CD4-positive, alpha-beta T cell (primary cell): ENCODE measurements at regions not wholly inside any gene's neighbourhood (a gene's known extent, or its start where the extent isn't known, plus 50 kb on each side); places are given as distances from the start of the nearest gene placed in this dataset.

Experiments
- ATAC-seq: fragments of 200-7000 bp; cut with Tn5 transposase; one replicate; pipeline ENCODE4 v1.10.0; 2022; ENCODE audit warnings: mild to moderate bottlenecking; ENCODE audit not compliant: poor library complexity
- CTCF ChIA-PET: fragments of 350-600 bp; sonication (Branson Sonifier 250); formaldehyde crosslinking; loops from one replicate; lab custom pipeline; 2021; ENCODE audit warnings: antibody characterized with exemption, inconsistent platforms; lab: Charles Lee
- POLR2A ChIA-PET: fragments of 350-600 bp; sonication (Branson Sonifier 250); formaldehyde crosslinking; loops from one replicate; lab custom pipeline; 2021; ENCODE audit warnings: antibody characterized with exemption, inconsistent platforms; lab: Charles Lee
- DNase-seq, 14 experiments: peaks; one replicate each; pipeline ENCODE4 v3.0.0-alpha.2; 2013 to 2020; ENCODE audit warnings: mixed read lengths in 2 of 14
- H3K27ac ChIP-seq, 2 donors: one replicate each; pipeline versions ENCODE4 v1.5.1 to v1.7.0; 2013; ENCODE audit warnings: low read length in 2 of 2, low read depth in 1 of 2, mild to moderate bottlenecking in 1 of 2
- H3K27me3 ChIP-seq, 2 experiments: 1 replicate in 1 of 2; 2 replicates in 1 of 2; pipeline versions ENCODE4 v1.6.1 to v1.7.0; 2013; ENCODE audit warnings: low read length in 2 of 2, control low read depth in 1 of 2, mild to moderate bottlenecking in 1 of 2, moderate library complexity in 1 of 2; ENCODE audit not compliant: insufficient read depth in 2 of 2, control insufficient read depth in 1 of 2
- H3K36me3 ChIP-seq: one replicate; pipeline ENCODE4 v1.6.1; 2013; ENCODE audit warnings: low read length, control low read depth; ENCODE audit not compliant: insufficient read depth
- H3K4me1 ChIP-seq: one replicate; pipeline ENCODE4 v1.6.1; 2013; ENCODE audit warnings: low read length, control low read depth; ENCODE audit not compliant: insufficient read depth
- H3K4me3 ChIP-seq: one replicate; pipeline ENCODE4 v1.5.1; 2013; ENCODE audit warnings: mild to moderate bottlenecking, low read length, moderate library complexity
- H3K9me3 ChIP-seq, 2 experiments: 1 replicate in 1 of 2; 2 replicates in 1 of 2; pipeline versions ENCODE4 v1.6.1 to v1.7.0; 2013; ENCODE audit warnings: low read length in 2 of 2, mild to moderate bottlenecking in 2 of 2, control low read depth in 1 of 2, moderate library complexity in 1 of 2; ENCODE audit not compliant: control insufficient read depth in 1 of 2, insufficient read depth in 1 of 2
- H3K27ac Mint-ChIP-seq: one replicate; pipeline ENCODE4 v1.8.0; 2020; ENCODE audit warnings: mixed read lengths
- H3K27me3 Mint-ChIP-seq: one replicate; pipeline ENCODE4 v1.8.0; 2021; ENCODE audit warnings: mixed read lengths
- H3K36me3 Mint-ChIP-seq: one replicate; pipeline ENCODE4 v1.8.0; 2021; ENCODE audit warnings: low read depth, mixed read lengths
- H3K4me1 Mint-ChIP-seq: one replicate; pipeline ENCODE4 v1.8.0; 2021; ENCODE audit warnings: low read depth, mixed read lengths
- H3K4me3 Mint-ChIP-seq: one replicate; pipeline ENCODE4 v1.8.0; 2020; ENCODE audit warnings: mild to moderate bottlenecking, mixed read lengths
- H3K9me3 Mint-ChIP-seq: one replicate; pipeline ENCODE4 v1.8.0; 2020; ENCODE audit warnings: mixed read lengths
- intact Hi-C, 2 experiments: fragments of 100-400 bp; cut with DNase I in 1 of 2; cut with micrococcal nuclease in 1 of 2; formaldehyde crosslinking; loops; one replicate each; pipeline versions ENCODE4 v1.15.1 to v1.9.0; 2023 to 2025; cut with DNase I, micrococcal nuclease
- TF ChIP-seq, protein P1 (sequence below): fragments of 200-600 bp; IDR thresholded peaks from one replicate; pipeline ENCODE4 v1.8.0; 2022; ENCODE audit warnings: antibody characterized with exemption, mild to moderate bottlenecking

DNA sequence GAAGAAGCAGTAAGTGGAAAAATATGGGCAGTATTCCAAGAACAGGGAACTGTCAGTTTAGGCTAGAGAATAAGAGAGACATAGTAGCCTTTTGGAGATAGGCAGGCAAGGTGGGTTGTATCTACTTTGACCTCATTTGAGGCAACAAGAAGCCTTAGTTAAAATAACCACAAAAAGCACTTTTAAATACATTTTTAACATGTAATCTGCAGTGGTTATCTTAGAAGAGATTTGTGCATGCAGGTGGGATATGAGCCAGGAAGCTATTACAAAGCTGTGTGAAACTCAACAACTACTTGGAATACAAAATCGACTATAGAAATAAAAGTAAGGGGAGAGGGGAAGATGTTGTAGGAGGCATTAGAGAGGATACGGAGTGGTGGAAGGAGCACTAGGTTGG is 143.7 kb upstream of the MCHR2 start:
- DNase-seq (no peak), ATAC-seq (no peak)
- TF ChIP-seq, protein P1, sequence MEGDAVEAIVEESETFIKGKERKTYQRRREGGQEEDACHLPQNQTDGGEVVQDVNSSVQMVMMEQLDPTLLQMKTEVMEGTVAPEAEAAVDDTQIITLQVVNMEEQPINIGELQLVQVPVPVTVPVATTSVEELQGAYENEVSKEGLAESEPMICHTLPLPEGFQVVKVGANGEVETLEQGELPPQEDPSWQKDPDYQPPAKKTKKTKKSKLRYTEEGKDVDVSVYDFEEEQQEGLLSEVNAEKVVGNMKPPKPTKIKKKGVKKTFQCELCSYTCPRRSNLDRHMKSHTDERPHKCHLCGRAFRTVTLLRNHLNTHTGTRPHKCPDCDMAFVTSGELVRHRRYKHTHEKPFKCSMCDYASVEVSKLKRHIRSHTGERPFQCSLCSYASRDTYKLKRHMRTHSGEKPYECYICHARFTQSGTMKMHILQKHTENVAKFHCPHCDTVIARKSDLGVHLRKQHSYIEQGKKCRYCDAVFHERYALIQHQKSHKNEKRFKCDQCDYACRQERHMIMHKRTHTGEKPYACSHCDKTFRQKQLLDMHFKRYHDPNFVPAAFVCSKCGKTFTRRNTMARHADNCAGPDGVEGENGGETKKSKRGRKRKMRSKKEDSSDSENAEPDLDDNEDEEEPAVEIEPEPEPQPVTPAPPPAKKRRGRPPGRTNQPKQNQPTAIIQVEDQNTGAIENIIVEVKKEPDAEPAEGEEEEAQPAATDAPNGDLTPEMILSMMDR = no peak
- Histone ChIP-seq H3K27me3 (no peaks in the 10 kb centered on the region), H3K4me1 (no peaks in the 10 kb centered on the region), H3K27ac (no peak overlapping the region), H3K4me3 (no peak overlapping the region), H3K9me3 (peaks cover 0 to 10% of the 10 kb centered on the region in 2 experiments), H3K36me3 (no peaks in the 10 kb centered on the region)
- Mint-ChIP-seq H3K27ac (no peak overlapping the region), H3K9me3 (no peaks in the 10 kb centered on the region), H3K27me3 (no peaks in the 10 kb centered on the region), H3K4me1 (no peaks in the 10 kb centered on the region), H3K4me3 (no peak overlapping the region), H3K36me3 (no peaks in the 10 kb centered on the region)
- intact Hi-C loops = no loop called here
- POLR2A ChIA-PET = no interaction called here
- CTCF ChIA-PET = no interaction called here

- Mint-ChIP-seq H3K27me3 (no peaks in the 10 kb centered on the region), H3K9me3 (peaks cover 2% of the 10 kb centered on the region), H3K4me1 (no peaks in the 10 kb centered on the region), H3K36me3 (no peaks in the 10 kb centered on the region), H3K27ac (no peak overlapping the region), H3K4me3 (no peak overlapping the region)
- TF ChIP-seq, protein P1 = no peak
- no peaks in the 10 kb centered on the region for H3K4me1 ChIP-seq
- H3K27me3 ChIP-seq = no peaks in the 10 kb centered on the region
- DNase-seq (no peak), ATAC-seq (no peak)
- no peak overlapping the region for H3K4me3 ChIP-seq
- H3K9me3 ChIP-seq = peaks cover 0 to 10% of the 10 kb centered on the region in 2 experiments
- CTCF ChIA-PET = no interaction called here
- POLR2A ChIA-PET = no interaction called here
- intact Hi-C loops = no loop called here
- H3K27ac ChIP-seq = no peak overlapping the region
- no peaks in the 10 kb centered on the region for H3K36me3 ChIP-seq
Observed at GRCh38 chr6:100136590-100136989, 142.6 kb upstream of the MCHR2 start.

DNA sequence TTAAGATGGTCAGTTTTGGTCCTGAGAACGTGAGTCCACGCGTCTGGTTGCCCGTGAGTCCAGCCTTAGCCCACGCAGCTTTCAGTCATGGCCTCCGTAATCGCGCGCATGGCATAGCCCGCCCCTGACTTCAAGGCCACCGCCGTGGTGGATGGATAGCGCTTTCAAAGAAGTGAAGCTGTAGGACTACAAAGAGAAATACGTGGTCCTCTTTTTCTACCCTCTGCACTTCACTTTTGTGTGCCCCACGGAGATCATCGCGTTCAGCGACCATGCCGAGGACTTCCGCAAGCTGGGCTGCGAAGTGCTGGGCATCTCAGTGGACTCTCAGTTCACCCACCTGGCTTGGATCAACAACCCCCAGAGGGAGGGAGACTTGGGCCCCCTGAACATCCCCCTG is 142.0 kb upstream of the MCHR2 start:
- CTCF ChIA-PET = no interaction called here
- intact Hi-C loops = no loop called here
- no peak for DNase-seq
- Histone ChIP-seq H3K27ac (no peak overlapping the region), H3K27me3 (no peaks in the 10 kb centered on the region), H3K4me3 (no peak overlapping the region), H3K36me3 (no peaks in the 10 kb centered on the region), H3K9me3 (peaks cover 0 to 10% of the 10 kb centered on the region in 2 experiments), H3K4me1 (no peaks in the 10 kb centered on the region)
- POLR2A ChIA-PET = no interaction called here
- peaks cover 6% of the 10 kb centered on the region for H3K9me3 Mint-ChIP-seq
- H3K27ac Mint-ChIP-seq = no peak overlapping the region
- ATAC-seq = no peak
- no peak overlapping the region for H3K4me3 Mint-ChIP-seq
- no peaks in the 10 kb centered on the region for H3K36me3 Mint-ChIP-seq
- no peaks in the 10 kb centered on the region for H3K27me3 Mint-ChIP-seq
- H3K4me1 Mint-ChIP-seq = no peaks in the 10 kb centered on the region
- TF ChIP-seq, protein P1 = no peak
